WTC11 (cell line): ENCODE measurements at regions not wholly inside any gene's neighbourhood (a gene's known extent, or its start where the extent isn't known, plus 50 kb on each side); places are given as distances from the start of the nearest gene placed in this dataset.

Experiments used
- ATAC-seq: fragments of 200-7000 bp; cut with Tn5 transposase; 2 replicates; pipeline ENCODE4 v1.10.0; 2021; ENCODE audit warnings: mild to moderate bottlenecking, moderate library complexity
- CTCF ChIA-PET: fragments of 300-600 bp; sonication (Branson Sonifier 250); formaldehyde crosslinking; loops from one replicate; lab custom pipeline; 2021; ENCODE audit warnings: antibody characterized with exemption; lab: Charles Lee
- POLR2A ChIA-PET: fragments of 350-600 bp; sonication (Branson Sonifier 250); formaldehyde crosslinking; loops from one replicate; lab custom pipeline; 2021; ENCODE audit warnings: antibody characterized with exemption; lab: Charles Lee
- DNase-seq: peaks from one replicate; pipeline ENCODE4 v3.0.0; 2021; ENCODE audit warnings: low spot score
- H3K27ac Mint-ChIP-seq: 2 replicates; pipeline ENCODE4 v1.8.0; 2021; ENCODE audit warnings: mixed read lengths
- H3K27me3 Mint-ChIP-seq: 2 replicates; pipeline ENCODE4 v1.8.0; 2021; ENCODE audit warnings: low read depth, mild to moderate bottlenecking, moderate library complexity, mixed read lengths
- H3K36me3 Mint-ChIP-seq: 2 replicates; pipeline ENCODE4 v1.8.0; 2021; ENCODE audit warnings: mixed read lengths
- H3K4me1 Mint-ChIP-seq: 2 replicates; pipeline ENCODE4 v1.8.0; 2022; ENCODE audit warnings: mixed read lengths
- H3K4me3 Mint-ChIP-seq: 2 replicates; pipeline ENCODE4 v1.8.0; 2021; ENCODE audit warnings: mild to moderate bottlenecking, moderate library complexity, mixed read lengths
- H3K9me3 Mint-ChIP-seq: 2 replicates; pipeline ENCODE4 v1.8.0; 2021; ENCODE audit warnings: mixed read lengths
- ATF3 ChIP-seq: sonication (generic); formaldehyde crosslinking; conservative IDR thresholded peaks from 2 replicates; pipeline ENCODE4 v1.8.1; 2022; ENCODE audit warnings: mild to moderate bottlenecking, missing genetic modification reagents
- CREB1 ChIP-seq: sonication (generic); formaldehyde crosslinking; IDR thresholded peaks from 2 replicates; pipeline ENCODE4 v1.8.0; 2023; ENCODE audit warnings: mild to moderate bottlenecking, missing genetic modification reagents
- ERG ChIP-seq: fragments of 250-450 bp; sonication (Bioruptor Pico); IDR thresholded peaks from 2 replicates; pipeline ENCODE4 v1.8.0; 2021; ENCODE audit warnings: mild to moderate bottlenecking
- ETV6 ChIP-seq: sonication (generic); formaldehyde crosslinking; IDR thresholded peaks from 2 replicates; pipeline ENCODE4 v1.8.1; 2022; ENCODE audit warnings: mild to moderate bottlenecking, missing genetic modification reagents
- FOXK1 ChIP-seq: sonication (generic); formaldehyde crosslinking; IDR thresholded peaks from 2 replicates; pipeline ENCODE4 v1.8.0; 2022; ENCODE audit warnings: mild to moderate bottlenecking, moderate library complexity, missing genetic modification reagents
- FOXP1 ChIP-seq: sonication (generic); formaldehyde crosslinking; IDR thresholded peaks from 2 replicates; pipeline ENCODE4 v1.8.0; 2022; ENCODE audit warnings: missing genetic modification reagents, mild to moderate bottlenecking, moderate library complexity, borderline replicate concordance
- GRHL2 ChIP-seq: fragments of 250-450 bp; sonication (Bioruptor Pico); IDR thresholded peaks from 2 replicates; pipeline ENCODE4 v1.8.0; 2022; ENCODE audit warnings: mild to moderate bottlenecking, moderate library complexity; ENCODE audit not compliant: insufficient replicate concordance, severe bottlenecking
- NR3C1 ChIP-seq: sonication (generic); formaldehyde crosslinking; conservative IDR thresholded peaks from 2 replicates; pipeline ENCODE4 v1.8.1; 2023; ENCODE audit warnings: low read depth, mild to moderate bottlenecking, missing genetic modification reagents
- OVOL2 ChIP-seq: fragments of 250-450 bp; sonication (Bioruptor Pico); IDR thresholded peaks from 2 replicates; pipeline ENCODE4 v1.9.0; 2021; ENCODE audit warnings: mild to moderate bottlenecking, borderline replicate concordance
- TCF7 ChIP-seq: sonication (generic); formaldehyde crosslinking; IDR thresholded peaks from 2 replicates; pipeline ENCODE4 v1.8.0; 2022; ENCODE audit warnings: mild to moderate bottlenecking, low read depth, missing genetic modification reagents, moderate library complexity
- TEAD4 ChIP-seq: sonication (generic); formaldehyde crosslinking; IDR thresholded peaks from 2 replicates; pipeline ENCODE4 v1.8.0; 2022; ENCODE audit warnings: mild to moderate bottlenecking, missing genetic modification reagents
- USF2 ChIP-seq: sonication (generic); formaldehyde crosslinking; IDR thresholded peaks from 2 replicates; pipeline ENCODE4 v1.8.1; 2023; ENCODE audit warnings: mild to moderate bottlenecking, missing genetic modification reagents, moderate library complexity
- ZNF671 ChIP-seq: fragments of 250-450 bp; sonication (Bioruptor Pico); IDR thresholded peaks from 2 replicates; pipeline ENCODE4 v1.8.0; 2021; ENCODE audit warnings: mild to moderate bottlenecking
- ZSCAN18 ChIP-seq: fragments of 250-450 bp; sonication (Bioruptor Pico); IDR thresholded peaks from 2 replicates; pipeline ENCODE4 v2.1.2; 2022; ENCODE audit warnings: mild to moderate bottlenecking, moderate library complexity
- TF ChIP-seq, protein P1 (sequence below): fragments of 250-450 bp; sonication (Bioruptor Pico); IDR thresholded peaks from 2 replicates; pipeline ENCODE4 v1.9.0; 2021; ENCODE audit warnings: mild to moderate bottlenecking
- TF ChIP-seq, protein P2 (sequence below): sonication (generic); formaldehyde crosslinking; IDR thresholded peaks from 2 replicates; pipeline ENCODE4 v1.8.0; 2022; ENCODE audit warnings: mild to moderate bottlenecking, missing genetic modification reagents
- TF ChIP-seq, protein P3 (sequence below): sonication (generic); formaldehyde crosslinking; IDR thresholded peaks from 2 replicates; pipeline ENCODE4 v1.8.1; 2022; ENCODE audit warnings: low read depth, missing genetic modification reagents, borderline replicate concordance
- TF ChIP-seq, protein P4 (sequence below): sonication (generic); formaldehyde crosslinking; IDR thresholded peaks from 2 replicates; pipeline ENCODE4 v1.8.1; 2023; ENCODE audit warnings: mild to moderate bottlenecking, missing genetic modification reagents
- TF ChIP-seq, protein P5 (sequence below): fragments of 200-600 bp; IDR thresholded peaks from 2 replicates; pipeline ENCODE4 v1.8.0; 2022; ENCODE audit warnings: antibody characterized with exemption

DNA sequence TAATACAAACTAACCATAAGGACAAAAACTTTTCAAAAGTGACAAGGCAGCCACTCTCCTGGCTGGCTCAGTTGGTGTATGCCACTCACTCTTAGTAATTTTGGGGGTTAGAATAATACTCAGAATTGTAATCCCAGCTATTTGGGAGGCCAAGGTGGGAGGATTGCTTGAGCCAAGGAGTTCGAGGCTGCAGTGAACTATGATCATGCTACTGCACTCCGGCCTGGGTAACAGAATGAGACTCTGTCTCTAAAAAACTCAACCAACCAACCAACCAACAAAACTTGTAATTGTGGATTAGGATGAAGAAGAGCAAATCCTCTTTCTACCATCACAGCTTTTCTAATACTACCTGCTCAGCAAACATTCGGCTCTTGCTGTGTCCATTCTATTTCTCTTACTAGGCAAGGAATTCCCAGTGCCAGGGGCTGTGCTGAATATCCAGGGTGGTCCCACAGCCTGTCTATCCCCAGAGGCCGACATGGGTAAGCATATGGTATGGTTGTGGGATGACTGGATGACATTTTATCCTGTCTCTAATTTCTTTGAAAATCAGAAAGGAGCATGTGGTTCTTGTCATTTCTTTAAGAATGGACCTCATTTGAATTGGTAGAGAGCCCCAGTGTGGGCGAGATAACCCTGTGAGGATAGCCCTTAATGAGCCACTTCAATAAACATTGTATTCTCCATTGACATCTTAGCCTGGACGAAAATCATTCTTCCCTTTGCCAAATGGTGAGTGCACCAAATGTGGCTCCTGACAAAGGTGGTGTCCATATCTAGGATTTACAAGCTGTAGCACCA, 220.1 kb downstream of the MYCN start:
- Mint-ChIP-seq H3K27me3 (no peaks in the 10 kb centered on the region), H3K27ac (no peak overlapping the region), H3K36me3 (no peaks in the 10 kb centered on the region), H3K9me3 (peaks cover 6% of the 10 kb centered on the region), H3K4me3 (no peak overlapping the region), H3K4me1 (peaks cover 9% of the 10 kb centered on the region)
- TF ChIP-seq, protein P1, sequence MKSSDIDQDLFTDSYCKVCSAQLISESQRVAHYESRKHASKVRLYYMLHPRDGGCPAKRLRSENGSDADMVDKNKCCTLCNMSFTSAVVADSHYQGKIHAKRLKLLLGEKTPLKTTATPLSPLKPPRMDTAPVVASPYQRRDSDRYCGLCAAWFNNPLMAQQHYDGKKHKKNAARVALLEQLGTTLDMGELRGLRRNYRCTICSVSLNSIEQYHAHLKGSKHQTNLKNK (CRISPR knock-in tag) = no peak
- TF ChIP-seq ERG (no peak), TEAD4 (CRISPR knock-in tag) (no peak), FOXP1 (CRISPR knock-in tag) (no peak)
- no peak for DNase-seq
- CTCF ChIA-PET = no interaction called here
- no peak for ATAC-seq
- POLR2A ChIA-PET = no interaction called here

- no peak for TF ChIP-seq USF2
- TF ChIP-seq TEAD4 (CRISPR knock-in tag) = no peak
- no peak for TF ChIP-seq NR3C1 (CRISPR knock-in tag)
- TF ChIP-seq FOXK1 (CRISPR knock-in tag) = no peak
- TF ChIP-seq, protein P2, sequence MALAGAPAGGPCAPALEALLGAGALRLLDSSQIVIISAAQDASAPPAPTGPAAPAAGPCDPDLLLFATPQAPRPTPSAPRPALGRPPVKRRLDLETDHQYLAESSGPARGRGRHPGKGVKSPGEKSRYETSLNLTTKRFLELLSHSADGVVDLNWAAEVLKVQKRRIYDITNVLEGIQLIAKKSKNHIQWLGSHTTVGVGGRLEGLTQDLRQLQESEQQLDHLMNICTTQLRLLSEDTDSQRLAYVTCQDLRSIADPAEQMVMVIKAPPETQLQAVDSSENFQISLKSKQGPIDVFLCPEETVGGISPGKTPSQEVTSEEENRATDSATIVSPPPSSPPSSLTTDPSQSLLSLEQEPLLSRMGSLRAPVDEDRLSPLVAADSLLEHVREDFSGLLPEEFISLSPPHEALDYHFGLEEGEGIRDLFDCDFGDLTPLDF = no peak
- no peak for TF ChIP-seq CREB1
- no peak for TF ChIP-seq ETV6 (CRISPR knock-in tag)
- TF ChIP-seq, protein P3, sequence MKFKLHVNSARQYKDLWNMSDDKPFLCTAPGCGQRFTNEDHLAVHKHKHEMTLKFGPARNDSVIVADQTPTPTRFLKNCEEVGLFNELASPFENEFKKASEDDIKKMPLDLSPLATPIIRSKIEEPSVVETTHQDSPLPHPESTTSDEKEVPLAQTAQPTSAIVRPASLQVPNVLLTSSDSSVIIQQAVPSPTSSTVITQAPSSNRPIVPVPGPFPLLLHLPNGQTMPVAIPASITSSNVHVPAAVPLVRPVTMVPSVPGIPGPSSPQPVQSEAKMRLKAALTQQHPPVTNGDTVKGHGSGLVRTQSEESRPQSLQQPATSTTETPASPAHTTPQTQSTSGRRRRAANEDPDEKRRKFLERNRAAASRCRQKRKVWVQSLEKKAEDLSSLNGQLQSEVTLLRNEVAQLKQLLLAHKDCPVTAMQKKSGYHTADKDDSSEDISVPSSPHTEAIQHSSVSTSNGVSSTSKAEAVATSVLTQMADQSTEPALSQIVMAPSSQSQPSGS (CRISPR knock-in tag) = no peak
- no peak for TF ChIP-seq GRHL2 (CRISPR knock-in tag)
- TF ChIP-seq ZNF671 = no peak
- TF ChIP-seq, protein P4, sequence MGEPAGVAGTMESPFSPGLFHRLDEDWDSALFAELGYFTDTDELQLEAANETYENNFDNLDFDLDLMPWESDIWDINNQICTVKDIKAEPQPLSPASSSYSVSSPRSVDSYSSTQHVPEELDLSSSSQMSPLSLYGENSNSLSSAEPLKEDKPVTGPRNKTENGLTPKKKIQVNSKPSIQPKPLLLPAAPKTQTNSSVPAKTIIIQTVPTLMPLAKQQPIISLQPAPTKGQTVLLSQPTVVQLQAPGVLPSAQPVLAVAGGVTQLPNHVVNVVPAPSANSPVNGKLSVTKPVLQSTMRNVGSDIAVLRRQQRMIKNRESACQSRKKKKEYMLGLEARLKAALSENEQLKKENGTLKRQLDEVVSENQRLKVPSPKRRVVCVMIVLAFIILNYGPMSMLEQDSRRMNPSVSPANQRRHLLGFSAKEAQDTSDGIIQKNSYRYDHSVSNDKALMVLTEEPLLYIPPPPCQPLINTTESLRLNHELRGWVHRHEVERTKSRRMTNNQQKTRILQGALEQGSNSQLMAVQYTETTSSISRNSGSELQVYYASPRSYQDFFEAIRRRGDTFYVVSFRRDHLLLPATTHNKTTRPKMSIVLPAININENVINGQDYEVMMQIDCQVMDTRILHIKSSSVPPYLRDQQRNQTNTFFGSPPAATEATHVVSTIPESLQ (CRISPR knock-in tag) = no peak
- no peak for TF ChIP-seq OVOL2 (CRISPR knock-in tag)
- no peak for TF ChIP-seq ATF3
- no peak for TF ChIP-seq ZSCAN18 (CRISPR knock-in tag)
- TF ChIP-seq, protein P5, sequence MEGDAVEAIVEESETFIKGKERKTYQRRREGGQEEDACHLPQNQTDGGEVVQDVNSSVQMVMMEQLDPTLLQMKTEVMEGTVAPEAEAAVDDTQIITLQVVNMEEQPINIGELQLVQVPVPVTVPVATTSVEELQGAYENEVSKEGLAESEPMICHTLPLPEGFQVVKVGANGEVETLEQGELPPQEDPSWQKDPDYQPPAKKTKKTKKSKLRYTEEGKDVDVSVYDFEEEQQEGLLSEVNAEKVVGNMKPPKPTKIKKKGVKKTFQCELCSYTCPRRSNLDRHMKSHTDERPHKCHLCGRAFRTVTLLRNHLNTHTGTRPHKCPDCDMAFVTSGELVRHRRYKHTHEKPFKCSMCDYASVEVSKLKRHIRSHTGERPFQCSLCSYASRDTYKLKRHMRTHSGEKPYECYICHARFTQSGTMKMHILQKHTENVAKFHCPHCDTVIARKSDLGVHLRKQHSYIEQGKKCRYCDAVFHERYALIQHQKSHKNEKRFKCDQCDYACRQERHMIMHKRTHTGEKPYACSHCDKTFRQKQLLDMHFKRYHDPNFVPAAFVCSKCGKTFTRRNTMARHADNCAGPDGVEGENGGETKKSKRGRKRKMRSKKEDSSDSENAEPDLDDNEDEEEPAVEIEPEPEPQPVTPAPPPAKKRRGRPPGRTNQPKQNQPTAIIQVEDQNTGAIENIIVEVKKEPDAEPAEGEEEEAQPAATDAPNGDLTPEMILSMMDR = no peak
- TF ChIP-seq TCF7 = no peak
- DNase-seq = no peak
- Mint-ChIP-seq H3K4me3 (no peak overlapping the region), H3K27ac (no peak overlapping the region), H3K9me3 (no peaks in the 10 kb centered on the region), H3K4me1 (0 out of 2 replicates have a peak, but pooled peaks cover 4% of the 10 kb centered on the region), H3K27me3 (no peaks in the 10 kb centered on the region), H3K36me3 (no peaks in the 10 kb centered on the region)
- ChIA-PET POLR2A (interaction anchor here (0.9 kb wide), 1 partner anchor 51 kb away, joined by 3 read pairs; no protein-coding TSS in a partner anchor), CTCF (interaction anchor here (1.9 kb wide), 1 partner anchor 217 kb away, joined by 5 read pairs; no protein-coding TSS in a partner anchor)
- no peak for ATAC-seq
Measured at GRCh38 chr2:16156411-16156810, 216.1 kb downstream of the MYCN start.
